ENCODE measurements at regions not wholly inside any gene's neighbourhood (a gene's known extent, or its start where the extent isn't known, plus 50 kb on each side); places are given as distances from the start of the nearest gene placed in this dataset.

GRCh38 chr11:81449588-81450156 is 1284.0 kb downstream of the FAM181B start:
- DNase-seq (ENCODE audit: low read depth, low spot score) (no peak), FAIRE-seq (no peak)
- no peaks in the 10 kb centered on the region for H3K9me1 ChIP-seq (replicated peaks; ENCODE audit: control insufficient read depth, extremely low read depth, insufficient read depth, low read length)
- intact Hi-C loops (cut with micrococcal nuclease) (no loop called here), dilution Hi-C loops (cut with MboI; ENCODE audit: extremely low pct_ligation_motif_present, low sequenced_read_pairs) (no loop called here)
- H3K4me2 ChIP-seq (ENCODE audit: insufficient read depth, low read length): no peak overlapping the region
- BruUV-seq (replicated peaks): no TSS peak
- no peak overlapping the region for H3K4me3 ChIP-seq (replicated peaks in 1 of 3; ENCODE audit: insufficient read depth in 1 of 3, low read depth in 1 of 3, low read length in 3 of 3)
- H3K4me1 ChIP-seq (ENCODE audit: control insufficient read depth, extremely low read depth, insufficient read depth, low read length): no peaks in the 10 kb centered on the region
- CTCF ChIA-PET: no interaction called here
- TF ChIP-seq JUN (IDR thresholded peaks at IDR 0.05; ENCODE audit: borderline replicate concordance, insufficient read depth, insufficient read length, low read depth): no peak
- no peak for TF ChIP-seq EZH2 (IDR thresholded peaks at IDR 0.05; ENCODE audit: borderline replicate concordance, low read depth, low read length, severe bottlenecking)
- no peak for TF ChIP-seq POLR2AphosphoS5 (IDR thresholded peaks at IDR 0.05; ENCODE audit: insufficient read depth, low read depth, low read length)
- no peak for TF ChIP-seq CTCF (IDR thresholded peaks at IDR 0.05; ENCODE audit: extremely low read depth in 1 of 2, insufficient read depth in 1 of 2, low read depth in 1 of 2, low read length in 2 of 2)
- no peak for TF ChIP-seq FOS (IDR thresholded peaks at IDR 0.05; ENCODE audit: borderline replicate concordance, insufficient read depth, low read length)
- TF ChIP-seq MAX (IDR thresholded peaks at IDR 0.05; ENCODE audit: insufficient read depth, insufficient read length): no peak
- no peak for TF ChIP-seq MYC (IDR thresholded peaks at IDR 0.05; ENCODE audit: low read depth, low read length)
- TF ChIP-seq POLR2A (IDR thresholded peaks at IDR 0.05; ENCODE audit: low read depth, low read length): no peak
- TF ChIP-seq GATA2 (IDR thresholded peaks at IDR 0.05; ENCODE audit: insufficient read depth, insufficient read length, low read depth, low read length): no peak
- no peaks in the 10 kb centered on the region for H3K36me3 ChIP-seq (ENCODE audit: control insufficient read depth in 2 of 2, extremely low read depth in 1 of 2, insufficient read depth in 2 of 2, low read length in 2 of 2)
- no peaks in the 10 kb centered on the region for H3K79me2 ChIP-seq (ENCODE audit: control insufficient read depth, insufficient read depth, low read length)
- no peak overlapping the region for H3K9ac ChIP-seq (replicated peaks; ENCODE audit: extremely low read depth, insufficient read depth, low read length)
- POLR2A ChIA-PET: no interaction called here
- no peaks in the 10 kb centered on the region for H3K27me3 ChIP-seq (ENCODE audit: control insufficient read depth in 2 of 2, insufficient read depth in 2 of 2, low read length in 2 of 2)
- H4K20me1 ChIP-seq (replicated peaks; ENCODE audit: control insufficient read depth, extremely low read depth, insufficient read depth, low read length): no peaks in the 10 kb centered on the region
- no peak overlapping the region for H2AFZ ChIP-seq (ENCODE audit: low read depth, low read length)
- no peaks in the 10 kb centered on the region for H3K9me3 ChIP-seq (replicated peaks; ENCODE audit: control insufficient read depth, insufficient read depth, low read length)
- H3K27ac ChIP-seq (ENCODE audit: insufficient read depth, low read depth, low read length): no peak overlapping the region
